NT2/D1 (cell line): ENCODE measurements at regions not wholly inside any gene's neighbourhood (a gene's known extent, or its start where the extent isn't known, plus 50 kb on each side); places are given as distances from the start of the nearest gene placed in this dataset.

Experiments used
- SUZ12 ChIP-seq: IDR thresholded peaks from 2 replicates; pipeline ENCODE4 v1.6.1; 2011; ENCODE audit not compliant: insufficient read length, insufficient read depth; ENCODE audit errors: extremely low read depth
- YY1 ChIP-seq: IDR thresholded peaks from 2 replicates; pipeline ENCODE4 v1.6.1; 2011; ENCODE audit not compliant: insufficient read length, insufficient read depth
- ZNF274 ChIP-seq: IDR thresholded peaks from 2 replicates; pipeline ENCODE4 v1.6.1; 2011; ENCODE audit warnings: mild to moderate bottlenecking, low read depth, low read length

DNA sequence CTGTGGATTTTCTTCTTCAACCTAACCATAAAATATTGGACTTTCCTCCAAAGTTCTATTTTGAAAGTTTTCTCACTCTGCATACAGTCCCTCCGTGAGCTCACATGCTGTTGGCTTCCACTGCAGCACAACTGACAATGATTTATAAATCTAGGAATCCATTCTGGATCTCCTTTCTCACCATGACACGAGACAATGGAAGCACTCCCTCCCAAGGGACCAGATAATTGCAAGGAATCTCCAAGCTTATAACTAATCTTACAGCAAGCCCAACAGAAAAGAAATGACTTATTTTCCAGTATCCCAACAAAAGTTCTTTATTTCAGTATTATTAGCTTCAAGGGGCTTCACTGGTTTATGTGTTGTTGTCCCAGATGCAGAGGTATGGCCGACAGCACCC, 729.0 kb downstream of the RFPL4B start:
- TF ChIP-seq ZNF274 (no peak), YY1 (no peak), SUZ12 (no peak)
